ENCODE measurements at regions not wholly inside any gene's neighbourhood (a gene's known extent, or its start where the extent isn't known, plus 50 kb on each side); places are given as distances from the start of the nearest gene placed in this dataset.
A peak's percentile ranks its signal among the peaks of the same experiment; 100 is the strongest.
"Not testable (repeated sequence)": the region's sequence is repeated elsewhere in the genome, so short reads cannot be mapped to it uniquely, and the experiment has no call there.

GRCh38 chr14:105598925-105599586, 72.7 kb downstream of the TMEM121 start:
- not testable (repeated sequence) for H3K36me3 Mint-ChIP-seq (ENCODE audit: unreplicated experiment); H3K4me3 Mint-ChIP-seq (ENCODE audit: unreplicated experiment); H3K4me1 Mint-ChIP-seq (ENCODE audit: unreplicated experiment); H3K27ac Mint-ChIP-seq (ENCODE audit: unreplicated experiment); H3K27me3 Mint-ChIP-seq (ENCODE audit: unreplicated experiment)
- peak; percentile 83 for DNase-seq (ENCODE audit: extremely low spot score, unreplicated experiment)
- H3K9me3 Mint-ChIP-seq (ENCODE audit: unreplicated experiment), result peaks cover 11% of the 10 kb centered on the region

- H3K4me3 Mint-ChIP-seq (ENCODE audit: unreplicated experiment); H3K4me1 Mint-ChIP-seq (ENCODE audit: unreplicated experiment); H3K27ac Mint-ChIP-seq (ENCODE audit: unreplicated experiment); H3K36me3 Mint-ChIP-seq (ENCODE audit: unreplicated experiment); H3K27me3 Mint-ChIP-seq (ENCODE audit: unreplicated experiment): not testable (repeated sequence)
- peaks cover 11% of the 10 kb centered on the region for H3K9me3 Mint-ChIP-seq (ENCODE audit: unreplicated experiment)
- peak; percentile 82 for DNase-seq (ENCODE audit: extremely low spot score, unreplicated experiment)
Observed at GRCh38 chr14:105600195-105600938, 74.0 kb downstream of the TMEM121 start.

- Mint-ChIP-seq H3K36me3 (ENCODE audit: unreplicated experiment) (no peaks in the 10 kb centered on the region), H3K9me3 (ENCODE audit: unreplicated experiment) (peaks cover 11% of the 10 kb centered on the region), H3K4me1 (ENCODE audit: unreplicated experiment) (no peaks in the 10 kb centered on the region), H3K4me3 (ENCODE audit: unreplicated experiment) (no peak overlapping the region), H3K27me3 (ENCODE audit: unreplicated experiment) (no peaks in the 10 kb centered on the region), H3K27ac (ENCODE audit: unreplicated experiment) (no peak overlapping the region)
- no peak for TF ChIP-seq CTCF (IDR thresholded peaks at IDR 0.05)
- DNase-seq (ENCODE audit: extremely low spot score, unreplicated experiment), result no peak
Observed at GRCh38 chr14:105600939-105601359, 74.6 kb downstream of the TMEM121 start.

GRCh38 chr14:105601360-105602242, 75.2 kb downstream of the TMEM121 start:
- H3K4me3 Mint-ChIP-seq (ENCODE audit: unreplicated experiment), result no peak overlapping the region
- no peaks in the 10 kb centered on the region for H3K36me3 Mint-ChIP-seq (ENCODE audit: unreplicated experiment)
- no peaks in the 10 kb centered on the region for H3K4me1 Mint-ChIP-seq (ENCODE audit: unreplicated experiment)
- peak; percentile 83 for DNase-seq (ENCODE audit: extremely low spot score, unreplicated experiment)
- H3K27me3 Mint-ChIP-seq (ENCODE audit: unreplicated experiment), result no peaks in the 10 kb centered on the region
- H3K27ac Mint-ChIP-seq (ENCODE audit: unreplicated experiment), result no peak overlapping the region
- H3K9me3 Mint-ChIP-seq (ENCODE audit: unreplicated experiment), result peaks cover 11% of the 10 kb centered on the region
- TF ChIP-seq CTCF (IDR thresholded peaks at IDR 0.05), result no peak

GRCh38 chr14:105602243-105602750, 75.9 kb downstream of the TMEM121 start:
- H3K4me1 Mint-ChIP-seq (ENCODE audit: unreplicated experiment), result no peaks in the 10 kb centered on the region
- TF ChIP-seq CTCF (IDR thresholded peaks at IDR 0.05), result no peak
- no peak overlapping the region for H3K4me3 Mint-ChIP-seq (ENCODE audit: unreplicated experiment)
- peaks cover 11% of the 10 kb centered on the region for H3K9me3 Mint-ChIP-seq (ENCODE audit: unreplicated experiment)
- H3K36me3 Mint-ChIP-seq (ENCODE audit: unreplicated experiment), result no peaks in the 10 kb centered on the region
- DNase-seq (ENCODE audit: extremely low spot score, unreplicated experiment), result no peak
- no peak overlapping the region for H3K27ac Mint-ChIP-seq (ENCODE audit: unreplicated experiment)
- no peaks in the 10 kb centered on the region for H3K27me3 Mint-ChIP-seq (ENCODE audit: unreplicated experiment)

Measured in osteocyte (in vitro differentiated cells).